PC-3 (cell line): ENCODE measurements at regions not wholly inside any gene's neighbourhood (a gene's known extent, or its start where the extent isn't known, plus 50 kb on each side); places are given as distances from the start of the nearest gene placed in this dataset.
"Not testable (repeated sequence)": the region's sequence is repeated elsewhere in the genome, so short reads cannot be mapped to it uniquely, and the experiment has no call there.

ENCODE experiments used
- ATAC-seq: fragments of 200-7000 bp; cut with Tn5 transposase; 2 replicates; pipeline ENCODE4 v1.9.1; 2020; ENCODE audit warnings: mild to moderate bottlenecking, moderate library complexity
- BruUV-seq: library from RNA; stranded (reverse); fragments of 400-500 nt; replicated peaks from 2 replicates; lab custom pipeline; 2021; lab: Mats Ljungman, UMichigan
- CTCF ChIA-PET: fragments of 300-600 bp; sonication (Branson Sonifier 250); formaldehyde crosslinking; loops from one replicate; lab custom pipeline; 2022; ENCODE audit warnings: antibody characterized with exemption; lab: Charles Lee
- POLR2A ChIA-PET: fragments of 300-600 bp; sonication (Branson Sonifier 250); formaldehyde crosslinking; loops from one replicate; lab custom pipeline; 2022; ENCODE audit warnings: antibody characterized with exemption; ENCODE audit not compliant: unreplicated experiment; lab: Charles Lee
- DNase-seq: peaks from one replicate; pipeline ENCODE4 v3.0.0-alpha.2; 2015
- H2AFZ ChIP-seq: fragments of 300-600 bp; sonication (generic); 2 replicates; pipeline ENCODE4 v1.6.0; 2016; ENCODE audit warnings: antibody characterized with exemption, low read length
- H3F3A ChIP-seq: fragments of 300-600 bp; sonication (generic); one replicate; pipeline ENCODE4 v1.6.0; 2017; ENCODE audit warnings: antibody characterized with exemption, low read length, control low read depth, mild to moderate bottlenecking; ENCODE audit not compliant: unreplicated experiment
- H3K27ac ChIP-seq: fragments of 300-600 bp; sonication (generic); 2 replicates; pipeline ENCODE4 v1.5.1; 2016; ENCODE audit warnings: mild to moderate bottlenecking, low read length
- H3K27me3 ChIP-seq: fragments of 300-600 bp; sonication (generic); 2 replicates; pipeline ENCODE4 v1.6.1; 2016; ENCODE audit warnings: low read length, mixed read lengths
- H3K36me3 ChIP-seq: fragments of 300-600 bp; sonication (generic); 2 replicates; pipeline ENCODE4 v1.6.1; 2016; ENCODE audit warnings: low read depth, mixed run types, low read length, mixed read lengths
- H3K4me1 ChIP-seq: fragments of 300-600 bp; sonication (generic); 2 replicates; pipeline ENCODE4 v1.5.1; 2016; ENCODE audit warnings: low read length; ENCODE audit not compliant: insufficient read depth
- H3K4me2 ChIP-seq: fragments of 300-600 bp; sonication (generic); 2 replicates; pipeline ENCODE4 v1.6.0; 2016; ENCODE audit warnings: low read length
- H3K4me3 ChIP-seq: fragments of 300-600 bp; sonication (generic); 2 replicates; pipeline ENCODE4 v1.5.1; 2016; ENCODE audit warnings: mild to moderate bottlenecking, low read length, mixed read lengths
- H3K79me2 ChIP-seq: fragments of 300-600 bp; sonication (generic); 2 replicates; pipeline ENCODE4 v1.6.1; 2017; ENCODE audit warnings: low read length, mixed read lengths
- H3K9ac ChIP-seq: fragments of 300-600 bp; sonication (generic); 2 replicates; pipeline ENCODE4 v1.6.0; 2016; ENCODE audit warnings: mild to moderate bottlenecking, low read length
- H3K9me2 ChIP-seq: fragments of 300-600 bp; sonication (generic); replicated peaks from 2 replicates; pipeline ENCODE4 v1.6.1; 2016; ENCODE audit warnings: mixed run types, low read length, mixed read lengths
- H3K9me3 ChIP-seq: fragments of 300-600 bp; sonication (generic); 2 replicates; pipeline ENCODE4 v1.6.1; 2016; ENCODE audit warnings: low read length, mixed read lengths
- H4K20me1 ChIP-seq: fragments of 300-600 bp; sonication (generic); 2 replicates; pipeline ENCODE4 v1.6.1; 2016; ENCODE audit warnings: low read length, mixed read lengths
- EZH2 ChIP-seq: fragments of 300-600 bp; sonication (generic); IDR thresholded peaks from one replicate; pipeline ENCODE4 v1.6.1; 2017; ENCODE audit warnings: antibody characterized with exemption, mild to moderate bottlenecking, low read length; ENCODE audit not compliant: unreplicated experiment
- EZH2phosphoT487 ChIP-seq: fragments of 300-600 bp; sonication (generic); IDR thresholded peaks from 2 replicates; pipeline ENCODE4 v1.6.1; 2018; ENCODE audit warnings: mild to moderate bottlenecking, antibody characterized with exemption, low read length, borderline replicate concordance
- intact Hi-C: fragments of 100-400 bp; cut with micrococcal nuclease; formaldehyde crosslinking; loops from 2 replicates; pipeline ENCODE4 v1.9.0; 2023
- TF ChIP-seq, protein P1 (sequence below): fragments of 300-600 bp; sonication (generic); conservative IDR thresholded peaks from 2 replicates; pipeline ENCODE4 v1.5.1; 2017; ENCODE audit warnings: antibody characterized with exemption, low read depth, mild to moderate bottlenecking, low read length

- Histone ChIP-seq H3K36me3 (no peaks in the 10 kb centered on the region), H3K9ac (no peak overlapping the region), H3K4me3 (no peak overlapping the region), H4K20me1 (no peaks in the 10 kb centered on the region), H3F3A (no peaks in the 10 kb centered on the region), H3K9me3 (no peaks in the 10 kb centered on the region), H2AFZ (no peak overlapping the region), H3K4me1 (peaks cover 4% of the 10 kb centered on the region; the same call in 1 of the 2 replicates), H3K79me2 (no peaks in the 10 kb centered on the region), H3K27me3 (no peaks in the 10 kb centered on the region), H3K27ac (no peak overlapping the region), H3K9me2 (no peaks in the 10 kb centered on the region), H3K4me2 (no peak overlapping the region)
- ChIA-PET CTCF (no interaction called here), POLR2A (no interaction called here)
- DNase-seq = no peak
- ATAC-seq = no peak
- no TSS peak for BruUV-seq
- TF ChIP-seq EZH2phosphoT487 = no peak
- TF ChIP-seq, protein P1, sequence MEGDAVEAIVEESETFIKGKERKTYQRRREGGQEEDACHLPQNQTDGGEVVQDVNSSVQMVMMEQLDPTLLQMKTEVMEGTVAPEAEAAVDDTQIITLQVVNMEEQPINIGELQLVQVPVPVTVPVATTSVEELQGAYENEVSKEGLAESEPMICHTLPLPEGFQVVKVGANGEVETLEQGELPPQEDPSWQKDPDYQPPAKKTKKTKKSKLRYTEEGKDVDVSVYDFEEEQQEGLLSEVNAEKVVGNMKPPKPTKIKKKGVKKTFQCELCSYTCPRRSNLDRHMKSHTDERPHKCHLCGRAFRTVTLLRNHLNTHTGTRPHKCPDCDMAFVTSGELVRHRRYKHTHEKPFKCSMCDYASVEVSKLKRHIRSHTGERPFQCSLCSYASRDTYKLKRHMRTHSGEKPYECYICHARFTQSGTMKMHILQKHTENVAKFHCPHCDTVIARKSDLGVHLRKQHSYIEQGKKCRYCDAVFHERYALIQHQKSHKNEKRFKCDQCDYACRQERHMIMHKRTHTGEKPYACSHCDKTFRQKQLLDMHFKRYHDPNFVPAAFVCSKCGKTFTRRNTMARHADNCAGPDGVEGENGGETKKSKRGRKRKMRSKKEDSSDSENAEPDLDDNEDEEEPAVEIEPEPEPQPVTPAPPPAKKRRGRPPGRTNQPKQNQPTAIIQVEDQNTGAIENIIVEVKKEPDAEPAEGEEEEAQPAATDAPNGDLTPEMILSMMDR = no peak
- no peak for TF ChIP-seq EZH2
- intact Hi-C loops = no loop called here
These were observed 80.0 kb upstream of the ANKRD28 start for GRCh38 chr3:15877813-15878212.

DNA sequence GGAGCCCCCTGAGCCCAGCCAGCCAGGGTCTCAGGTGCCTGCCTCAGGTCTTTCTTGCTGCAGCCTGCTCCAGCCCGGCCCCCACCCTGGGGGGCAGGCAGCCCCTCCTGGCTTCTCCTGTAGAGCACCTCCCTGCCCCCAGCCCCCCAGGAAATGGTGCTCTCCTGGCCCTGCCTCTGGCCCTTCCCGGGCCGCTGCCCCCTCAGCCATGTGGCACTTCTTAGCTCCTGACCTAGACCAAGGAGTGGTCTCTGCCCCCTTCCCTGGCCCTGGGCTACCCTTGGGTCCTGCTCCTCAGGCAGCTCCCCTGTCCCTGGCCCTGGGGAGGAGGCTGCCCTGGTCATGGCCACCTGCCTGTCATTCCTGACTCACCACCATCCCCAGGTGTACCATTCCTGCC, 82.0 kb upstream of the ANKRD28 start:
- POLR2A ChIA-PET, H3K9me3 ChIP-seq, H3K27ac ChIP-seq, DNase-seq, CTCF ChIA-PET, H3K27me3 ChIP-seq, H3F3A ChIP-seq, H3K79me2 ChIP-seq, H3K9ac ChIP-seq, intact Hi-C loops, BruUV-seq, H4K20me1 ChIP-seq, H3K4me3 ChIP-seq, H3K9me2 ChIP-seq, H3K36me3 ChIP-seq, H3K4me1 ChIP-seq, H3K4me2 ChIP-seq, H2AFZ ChIP-seq, ATAC-seq: not testable (repeated sequence)

GRCh38 chr3:15882577-15882976, 84.8 kb upstream of the ANKRD28 start:
- intact Hi-C loops = no loop called here
- POLR2A ChIA-PET = interaction anchor here (0.7 kb wide), 1 partner anchor 13 kb away, joined by 6 read pairs; no protein-coding TSS in a partner anchor

More at GRCh38 chr3:15882577-15882976, 84.8 kb upstream of the ANKRD28 start:
- Histone ChIP-seq H2AFZ (no peak overlapping the region), H3K4me2 (no peak overlapping the region), H3K4me3 (no peak overlapping the region), H3K9ac (no peak overlapping the region), H3K9me2 (no peaks in the 10 kb centered on the region), H3K9me3 (no peaks in the 10 kb centered on the region), H3K36me3 (no peaks in the 10 kb centered on the region), H3K27me3 (no peaks in the 10 kb centered on the region), H3K79me2 (no peaks in the 10 kb centered on the region), H4K20me1 (no peaks in the 10 kb centered on the region), H3K4me1 (no peaks in the 10 kb centered on the region), H3K27ac (no peak overlapping the region), H3F3A (no peaks in the 10 kb centered on the region)
- ATAC-seq (no peak), DNase-seq (no peak)
- BruUV-seq = no TSS peak
- CTCF ChIA-PET = no interaction called here
- no peak for TF ChIP-seq EZH2
- TF ChIP-seq, protein P1 = no peak
- TF ChIP-seq EZH2phosphoT487 = no peak
